NCI-H460 (cell line): ENCODE measurements at regions not wholly inside any gene's neighbourhood (a gene's known extent, or its start where the extent isn't known, plus 50 kb on each side); places are given as distances from the start of the nearest gene placed in this dataset.

ENCODE experiments used
- DNase-seq: peaks from one replicate; pipeline ENCODE4 v3.0.0-alpha.2; 2016; ENCODE audit warnings: low read depth; ENCODE audit errors: extremely low read depth

- DNase-seq = no peak
These were observed 288.3 kb downstream of the TGFB2 start for GRCh38 chr1:218633238-218633988.

GRCh38 chr1:218634212-218634611, 289.1 kb downstream of the TGFB2 start:
- no peak for DNase-seq

DNA sequence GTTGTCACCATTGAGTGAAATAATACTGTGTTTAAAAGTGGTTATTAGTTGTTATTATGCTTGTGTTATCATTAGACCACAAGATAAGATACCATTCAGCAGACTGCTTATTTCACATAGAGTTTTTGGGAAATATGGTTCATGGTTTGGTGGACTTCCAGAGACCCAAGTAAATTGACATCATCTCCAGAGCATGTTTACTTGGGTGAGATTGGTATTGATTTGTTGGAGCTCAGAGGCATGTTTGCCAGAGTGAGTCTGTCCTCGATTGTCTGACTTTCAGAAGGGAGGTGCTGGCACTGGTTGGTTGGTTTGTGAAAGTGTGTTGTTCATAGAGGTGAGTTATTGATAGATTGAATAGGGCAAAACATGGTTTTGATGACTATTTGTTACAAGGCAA, 291.4 kb downstream of the TGFB2 start:
- no peak for DNase-seq

DNA sequence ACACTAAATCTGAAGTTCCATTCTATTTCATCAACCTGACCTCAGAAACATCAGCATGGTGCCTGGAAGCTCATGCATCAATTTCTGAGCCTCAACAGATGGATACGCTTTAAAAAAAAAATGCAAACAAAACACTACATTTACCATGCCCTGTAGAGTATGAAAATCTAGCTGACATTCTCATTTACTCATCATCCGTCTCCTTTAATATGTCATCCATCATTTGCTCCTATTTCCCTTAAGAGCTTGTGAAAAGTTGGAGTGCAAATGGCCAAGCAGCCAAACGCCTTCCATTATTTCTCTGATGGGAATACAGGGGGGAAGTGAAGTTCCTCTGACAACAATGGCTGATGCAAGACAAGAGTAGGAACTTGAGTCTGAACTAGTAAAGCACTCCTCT, 295.0 kb downstream of the TGFB2 start:
- DNase-seq = no peak

DNA sequence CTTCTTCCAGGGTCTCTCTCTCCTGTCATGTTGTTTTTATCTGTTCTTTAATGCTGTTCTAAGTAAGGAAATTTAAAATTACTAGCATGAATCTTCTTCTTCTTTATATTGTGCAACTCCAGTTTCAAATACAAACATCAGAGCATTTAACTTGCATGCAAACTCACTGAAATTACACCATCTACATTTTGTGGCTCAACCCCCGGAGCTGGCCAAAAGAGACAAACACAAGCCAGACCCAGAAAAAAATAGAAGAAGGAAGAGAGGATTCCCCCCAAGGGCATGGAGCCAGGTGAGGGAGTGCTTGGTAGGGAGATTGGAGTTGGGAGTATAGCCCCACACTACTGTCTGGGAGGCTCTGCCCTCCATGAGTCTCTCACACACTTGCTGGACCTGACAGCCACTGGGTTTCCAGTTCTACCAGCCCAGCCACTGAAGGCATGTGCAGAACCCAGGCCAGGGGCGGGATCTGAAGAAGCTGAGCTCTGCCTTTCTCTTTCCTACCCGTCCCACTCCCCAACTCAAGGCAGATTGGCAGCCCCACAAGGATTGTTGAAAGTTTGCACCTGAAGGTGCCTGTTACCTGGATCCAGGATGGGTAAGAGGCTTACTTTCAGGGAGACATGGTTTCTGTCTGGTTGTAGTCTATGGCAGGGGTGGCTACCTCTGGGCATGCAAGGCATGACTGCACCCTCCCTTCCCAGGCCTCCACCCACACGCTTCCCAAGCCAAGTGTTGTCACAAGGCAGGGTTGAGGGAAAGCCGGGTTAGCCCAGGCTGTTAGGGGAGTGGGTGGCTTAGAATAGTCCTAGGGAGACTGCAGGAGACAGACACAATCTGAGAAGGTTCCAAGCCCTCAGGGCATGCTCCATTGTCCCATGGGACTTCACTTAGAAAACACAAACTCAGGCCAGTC, 297.2 kb downstream of the TGFB2 start:
- DNase-seq = no peak

DNA sequence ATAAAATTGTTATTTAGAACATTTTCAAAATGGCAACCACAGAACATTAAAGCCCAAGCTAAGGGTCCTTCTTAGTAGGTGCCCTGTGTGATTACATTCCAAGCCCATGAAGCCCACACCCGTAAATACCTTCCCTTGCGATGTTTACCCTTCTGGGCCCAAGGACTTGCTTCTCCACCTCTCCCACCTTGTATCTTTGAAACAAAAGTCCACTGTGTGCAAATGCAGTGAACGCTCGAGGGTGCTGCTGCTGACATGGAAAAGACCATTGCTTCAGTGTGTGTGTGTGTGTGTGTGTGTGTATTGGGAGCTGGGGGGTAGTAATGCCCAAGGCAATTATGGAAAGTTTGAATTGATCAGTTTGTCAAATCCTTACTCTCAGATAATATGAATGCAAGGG, 298.1 kb downstream of the TGFB2 start:
- no peak for DNase-seq

DNA sequence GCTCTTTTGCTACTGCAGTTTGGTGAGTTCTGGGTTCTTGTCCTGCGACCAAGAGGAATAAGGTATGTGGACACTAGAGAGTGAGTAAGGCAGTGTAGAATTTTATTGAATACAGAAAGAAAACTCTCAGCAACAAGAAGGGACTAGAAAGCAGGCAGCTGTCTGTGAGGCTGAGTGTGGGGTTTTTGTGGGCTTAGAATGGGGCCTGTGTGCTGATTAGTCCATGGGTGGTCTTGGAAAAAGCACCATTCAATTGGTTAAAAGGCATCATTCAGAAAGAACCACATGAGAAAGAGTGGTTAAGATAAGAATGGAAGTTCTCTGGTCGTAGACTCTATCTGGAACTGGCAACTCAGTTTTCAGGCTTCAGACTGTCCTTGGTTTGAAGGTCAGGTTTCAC, 298.8 kb downstream of the TGFB2 start:
- no peak for DNase-seq

- no peak for DNase-seq
These were observed 301.2 kb downstream of the TGFB2 start for GRCh38 chr1:218646288-218646687.

GRCh38 chr1:218656301-218657037, 311.3 kb downstream of the TGFB2 start:
- DNase-seq = no peak

DNA sequence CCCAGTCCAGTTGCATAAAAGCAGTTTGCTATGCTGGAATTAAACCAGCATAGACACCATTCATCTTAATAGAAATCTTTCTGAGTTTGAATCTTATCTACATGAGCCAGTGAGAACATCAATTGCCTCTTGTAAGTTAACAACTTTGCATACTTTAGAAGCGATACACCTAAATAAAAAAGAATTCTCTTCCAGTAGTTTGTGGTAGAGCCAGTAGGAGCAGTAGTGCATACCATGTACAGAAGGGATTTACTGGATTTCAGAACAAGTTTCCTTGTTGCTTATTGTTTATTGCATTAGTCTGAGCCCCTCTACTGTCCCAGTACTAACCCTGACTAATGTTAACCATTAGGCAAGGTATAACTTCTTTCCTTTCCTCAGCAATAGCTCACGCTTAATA, 313.1 kb downstream of the TGFB2 start:
- no peak for DNase-seq

DNA sequence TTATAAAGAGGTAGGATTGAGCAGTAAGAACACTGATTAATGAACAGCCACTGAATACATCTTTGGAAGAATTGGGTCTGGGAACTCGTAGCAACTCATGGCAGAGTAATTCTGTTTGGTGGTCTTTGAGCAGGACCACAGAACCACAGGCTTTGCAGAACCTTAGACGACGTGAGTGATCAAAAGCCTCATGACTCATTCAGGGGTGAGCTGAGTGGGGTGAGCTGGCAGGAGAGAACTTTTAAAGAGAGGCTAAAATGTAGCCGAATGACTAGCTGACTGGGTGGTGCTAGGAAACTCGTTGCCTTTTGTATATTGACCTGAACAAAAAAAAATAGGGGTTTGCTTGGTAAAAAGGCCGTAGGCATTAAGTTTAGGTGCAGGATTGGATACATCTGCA, 313.8 kb downstream of the TGFB2 start:
- no peak for DNase-seq

DNA sequence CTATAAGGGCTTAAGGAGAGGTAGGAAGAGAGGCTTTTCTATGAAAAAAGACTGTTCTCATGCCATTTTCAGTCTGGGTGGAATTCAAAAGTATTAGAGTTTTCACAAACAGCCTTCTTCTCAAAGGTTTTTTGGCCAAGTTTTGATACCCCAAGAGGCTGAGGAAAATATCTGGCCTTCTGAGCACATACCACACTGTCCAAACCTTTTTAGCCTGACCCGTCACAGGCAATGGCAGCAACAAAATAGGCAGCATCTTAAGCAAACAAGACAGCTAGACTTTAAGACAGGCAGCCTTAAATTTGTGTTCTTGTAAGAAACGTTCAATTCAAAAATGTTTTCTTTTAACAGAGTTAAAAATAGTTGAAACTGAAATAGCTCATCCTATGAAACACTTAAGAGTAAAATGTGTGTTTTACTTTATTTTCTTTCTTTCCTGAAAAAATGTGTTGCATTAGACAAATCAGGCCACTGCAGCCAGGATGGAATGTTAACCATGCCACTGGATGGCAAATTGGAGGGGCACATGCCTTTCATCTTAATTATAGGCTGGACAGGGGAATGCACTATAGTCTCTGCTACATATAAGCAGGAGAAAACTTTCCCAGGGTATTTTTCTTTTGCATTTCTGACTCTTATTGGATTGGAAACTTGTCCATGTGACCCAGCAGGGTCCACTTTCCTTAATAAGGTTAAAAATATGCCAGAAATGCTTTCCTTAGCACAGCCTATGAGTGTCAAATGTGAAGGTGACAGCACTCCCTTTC, 315.0 kb downstream of the TGFB2 start:
- DNase-seq = no peak

GRCh38 chr1:218660678-218661053, 315.5 kb downstream of the TGFB2 start:
- DNase-seq = peak; percentile 54

DNA sequence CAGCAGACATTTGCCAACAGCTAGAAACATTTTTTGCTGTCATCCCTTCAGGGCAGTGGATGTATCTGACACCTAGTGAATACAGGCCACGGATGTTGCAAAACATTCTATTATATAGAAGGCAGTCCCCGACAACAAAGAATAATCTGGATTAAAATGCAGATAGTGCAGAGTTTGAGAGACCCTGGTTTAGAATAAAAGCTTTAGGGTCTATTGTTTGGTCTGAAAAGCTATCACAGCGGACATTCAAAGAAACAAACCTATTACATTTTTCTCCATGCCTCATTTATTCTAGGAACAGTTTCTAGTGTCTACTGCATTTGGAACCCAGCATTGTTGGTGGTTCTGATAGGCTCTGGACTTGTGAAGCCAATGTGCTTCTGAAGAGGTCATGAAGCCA, 316.3 kb downstream of the TGFB2 start:
- DNase-seq = no peak

- DNase-seq = no peak
These were observed 319.4 kb downstream of the TGFB2 start for GRCh38 chr1:218664385-218665170.

DNA sequence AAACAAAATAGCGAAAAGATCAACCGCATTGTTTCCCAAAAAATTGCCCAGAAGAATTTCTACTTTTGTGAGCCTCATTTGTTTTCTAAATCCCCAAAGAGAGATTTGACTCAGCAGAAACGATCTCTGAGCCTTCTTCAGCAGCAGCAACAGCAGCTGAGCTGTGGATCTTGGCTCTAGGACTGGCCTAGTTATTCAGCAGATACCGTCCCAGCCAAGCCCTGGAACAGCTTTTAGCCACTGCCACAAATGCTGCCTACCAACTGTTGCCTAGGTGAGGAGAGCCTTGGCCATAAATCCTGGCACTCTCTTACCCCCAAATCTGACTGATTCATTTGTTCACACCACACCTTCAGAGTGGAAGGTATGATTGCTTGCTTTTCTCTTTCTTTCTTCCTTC, 320.1 kb downstream of the TGFB2 start:
- DNase-seq = no peak

DNA sequence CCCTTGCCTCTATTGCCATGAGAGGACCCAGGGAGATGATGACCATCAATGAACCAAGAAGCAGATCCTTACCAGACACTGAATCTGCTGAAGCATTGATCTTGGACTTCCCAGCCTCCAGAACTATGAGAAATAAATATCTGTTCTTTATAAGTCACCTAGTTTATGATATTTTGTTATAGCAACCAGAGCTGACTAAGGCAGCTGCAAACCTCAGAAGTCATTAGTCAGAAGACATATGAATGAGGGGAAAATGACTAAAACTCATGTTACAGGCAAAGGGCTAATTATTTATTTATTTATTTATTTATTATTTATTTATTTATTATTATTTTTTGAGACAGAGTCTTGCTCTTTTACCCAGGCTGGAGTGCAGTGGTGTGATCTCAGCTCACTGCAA, 321.1 kb downstream of the TGFB2 start:
- DNase-seq = no peak

- no peak for DNase-seq
These were observed 322.8 kb downstream of the TGFB2 start for GRCh38 chr1:218667781-218668516.

- DNase-seq = no peak
These were observed 324.3 kb downstream of the TGFB2 start for GRCh38 chr1:218669431-218669830.
